ENCODE measurements at regions not wholly inside any gene's neighbourhood (a gene's known extent, or its start where the extent isn't known, plus 50 kb on each side); places are given as distances from the start of the nearest gene placed in this dataset.

DNA sequence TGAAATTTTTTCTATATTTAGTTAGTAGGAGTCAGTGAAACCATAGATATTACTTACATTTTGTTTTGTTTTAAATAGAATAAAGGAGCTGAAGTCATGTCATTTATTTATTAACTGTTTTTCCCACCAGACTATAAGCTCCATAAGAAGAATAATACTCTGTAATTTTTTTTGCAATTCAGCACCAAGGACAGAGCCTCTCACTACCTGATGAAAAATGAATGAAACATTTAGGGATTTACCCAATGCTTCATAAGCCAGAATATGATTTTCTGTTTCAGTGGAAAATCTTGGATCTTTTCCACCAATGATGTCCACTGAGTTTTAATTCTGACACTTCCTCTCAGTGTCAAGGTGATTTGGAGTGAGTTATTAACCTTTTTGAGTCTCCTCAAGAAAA is 624.9 kb upstream of the GRAMD2B start:
- TF ChIP-seq SUZ12 (IDR thresholded peaks at IDR 0.05; ENCODE audit: extremely low read depth, insufficient read depth, insufficient read length) (no peak), ZNF274 (IDR thresholded peaks at IDR 0.05; ENCODE audit: low read depth, low read length) (no peak), YY1 (IDR thresholded peaks at IDR 0.05; ENCODE audit: insufficient read depth, insufficient read length) (no peak)
- Histone ChIP-seq H3K9me3 (ENCODE audit: insufficient read depth, low read length) (no peaks in the 10 kb centered on the region), H3K27me3 (ENCODE audit: insufficient read depth, insufficient read length) (no peaks in the 10 kb centered on the region), H3K4me3 (ENCODE audit: insufficient read length, low read depth) (no peak overlapping the region), H3K9ac (ENCODE audit: insufficient read length, low read depth) (no peak overlapping the region), H3K4me1 (ENCODE audit: insufficient read depth, insufficient read length) (no peaks in the 10 kb centered on the region), H3K36me3 (ENCODE audit: insufficient read depth, insufficient read length, low read length) (no peaks in the 10 kb centered on the region)
- no peak for DNase-seq (ENCODE audit: low read depth, low spot score)

GRCh38 chr5:125812651-125813050 is 610.6 kb upstream of the GRAMD2B start:
- Histone ChIP-seq H3K36me3 (ENCODE audit: insufficient read depth, insufficient read length, low read length) (no peaks in the 10 kb centered on the region), H3K4me3 (ENCODE audit: insufficient read length, low read depth) (no peak overlapping the region), H3K4me1 (ENCODE audit: insufficient read depth, insufficient read length) (no peaks in the 10 kb centered on the region), H3K9ac (ENCODE audit: insufficient read length, low read depth) (no peak overlapping the region), H3K27me3 (ENCODE audit: insufficient read depth, insufficient read length) (no peaks in the 10 kb centered on the region), H3K9me3 (ENCODE audit: insufficient read depth, low read length) (no peaks in the 10 kb centered on the region)
- TF ChIP-seq YY1 (IDR thresholded peaks at IDR 0.05; ENCODE audit: insufficient read depth, insufficient read length) (no peak), ZNF274 (IDR thresholded peaks at IDR 0.05; ENCODE audit: low read depth, low read length) (no peak), SUZ12 (IDR thresholded peaks at IDR 0.05; ENCODE audit: extremely low read depth, insufficient read depth, insufficient read length) (no peak)
- DNase-seq (ENCODE audit: low read depth, low spot score): no peak

- Histone ChIP-seq H3K4me3 (ENCODE audit: insufficient read length, low read depth) (no peak overlapping the region), H3K36me3 (ENCODE audit: insufficient read depth, insufficient read length, low read length) (no peaks in the 10 kb centered on the region), H3K27me3 (ENCODE audit: insufficient read depth, insufficient read length) (no peaks in the 10 kb centered on the region), H3K9ac (ENCODE audit: insufficient read length, low read depth) (no peak overlapping the region), H3K4me1 (ENCODE audit: insufficient read depth, insufficient read length) (no peaks in the 10 kb centered on the region), H3K9me3 (ENCODE audit: insufficient read depth, low read length) (no peaks in the 10 kb centered on the region)
- TF ChIP-seq ZNF274 (IDR thresholded peaks at IDR 0.05; ENCODE audit: low read depth, low read length) (no peak), SUZ12 (IDR thresholded peaks at IDR 0.05; ENCODE audit: extremely low read depth, insufficient read depth, insufficient read length) (no peak), YY1 (IDR thresholded peaks at IDR 0.05; ENCODE audit: insufficient read depth, insufficient read length) (no peak)
- no peak for DNase-seq (ENCODE audit: low read depth, low spot score)
Observed at GRCh38 chr5:125813221-125813974, 609.8 kb upstream of the GRAMD2B start.

DNA sequence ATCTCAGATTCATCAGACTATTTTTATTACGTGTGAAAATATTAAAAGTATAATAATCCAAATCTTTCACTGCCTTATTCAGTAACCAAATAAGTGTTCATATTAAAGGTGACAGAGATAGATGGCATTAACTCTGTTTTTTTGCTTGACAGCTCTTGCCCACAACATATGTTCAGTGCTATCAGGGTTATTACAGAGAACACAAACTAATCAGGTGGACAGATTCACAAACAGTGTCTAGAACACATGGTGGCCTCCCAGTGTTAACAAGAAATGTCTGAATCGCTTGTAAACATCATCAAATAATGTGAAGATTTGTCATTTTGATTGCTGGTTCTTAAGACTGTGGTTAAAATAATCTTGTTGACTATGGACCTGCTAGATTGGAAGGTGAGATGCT is 609.1 kb upstream of the GRAMD2B start:
- Histone ChIP-seq H3K36me3 (ENCODE audit: insufficient read depth, insufficient read length, low read length) (no peaks in the 10 kb centered on the region), H3K9me3 (ENCODE audit: insufficient read depth, low read length) (no peaks in the 10 kb centered on the region), H3K27me3 (ENCODE audit: insufficient read depth, insufficient read length) (no peaks in the 10 kb centered on the region), H3K4me1 (ENCODE audit: insufficient read depth, insufficient read length) (no peaks in the 10 kb centered on the region), H3K4me3 (ENCODE audit: insufficient read length, low read depth) (no peak overlapping the region), H3K9ac (ENCODE audit: insufficient read length, low read depth) (no peak overlapping the region)
- no peak for TF ChIP-seq ZNF274 (IDR thresholded peaks at IDR 0.05; ENCODE audit: low read depth, low read length)
- no peak for DNase-seq (ENCODE audit: low read depth, low spot score)

- H3K4me3 ChIP-seq (ENCODE audit: insufficient read length, low read depth): no peak overlapping the region
- DNase-seq (ENCODE audit: low read depth, low spot score): no peak
Observed at GRCh38 chr5:125823572-125823971, 599.6 kb upstream of the GRAMD2B start.

DNA sequence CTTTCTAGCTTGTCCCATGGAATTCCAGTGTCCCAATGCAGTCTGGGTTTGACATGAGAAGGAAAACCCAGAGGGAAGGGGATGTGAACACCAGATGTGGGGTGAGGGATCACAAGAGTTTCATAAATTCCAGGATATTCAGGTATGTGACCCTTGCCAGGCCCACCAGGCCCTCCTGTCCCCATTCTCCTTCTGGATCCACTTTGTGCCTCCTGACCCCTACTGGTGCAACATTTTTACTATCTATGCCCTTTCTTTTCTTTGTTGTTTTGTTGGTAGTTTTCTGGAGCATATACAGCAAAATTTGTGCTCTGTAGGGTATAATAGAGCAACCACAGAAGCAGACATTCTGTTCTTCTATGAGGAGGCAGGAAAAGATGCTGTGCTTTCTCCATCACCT is 597.0 kb upstream of the GRAMD2B start:
- DNase-seq (ENCODE audit: low read depth, low spot score): no peak
- H3K27me3 ChIP-seq (ENCODE audit: insufficient read depth, insufficient read length): no peaks in the 10 kb centered on the region

More at GRCh38 chr5:125823572-125823971, 599.6 kb upstream of the GRAMD2B start:
- H3K27me3 ChIP-seq (ENCODE audit: insufficient read depth, insufficient read length): no peaks in the 10 kb centered on the region
- H3K36me3 ChIP-seq (ENCODE audit: insufficient read depth, insufficient read length, low read length): no peaks in the 10 kb centered on the region
- no peaks in the 10 kb centered on the region for H3K9me3 ChIP-seq (ENCODE audit: insufficient read depth, low read length)
- no peaks in the 10 kb centered on the region for H3K4me1 ChIP-seq (ENCODE audit: insufficient read depth, insufficient read length)
- TF ChIP-seq SUZ12 (IDR thresholded peaks at IDR 0.05; ENCODE audit: extremely low read depth, insufficient read depth, insufficient read length) (no peak), YY1 (IDR thresholded peaks at IDR 0.05; ENCODE audit: insufficient read depth, insufficient read length) (no peak), ZNF274 (IDR thresholded peaks at IDR 0.05; ENCODE audit: low read depth, low read length) (no peak)
- H3K9ac ChIP-seq (ENCODE audit: insufficient read length, low read depth): no peak overlapping the region

DNA sequence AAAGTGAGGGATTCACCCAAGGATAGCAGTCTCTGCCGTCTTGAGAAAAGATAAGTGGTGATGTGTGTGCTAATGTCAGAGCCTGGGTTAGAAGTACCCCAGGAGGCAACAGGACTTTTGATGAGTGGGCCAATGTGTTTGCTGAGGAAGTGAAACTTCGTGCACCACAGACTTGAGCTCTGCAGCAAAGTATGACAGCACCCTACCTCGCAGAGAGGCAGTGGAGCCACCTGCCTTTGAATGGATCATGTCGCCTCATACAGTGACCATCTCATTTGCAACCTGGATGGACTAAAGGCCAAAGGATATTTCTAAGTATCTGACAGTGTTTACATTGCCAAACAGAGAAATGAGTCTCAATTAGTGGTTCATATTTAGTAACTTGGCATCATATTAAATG is 593.9 kb upstream of the GRAMD2B start:
- TF ChIP-seq ZNF274 (IDR thresholded peaks at IDR 0.05; ENCODE audit: low read depth, low read length): no peak
- TF ChIP-seq SUZ12 (IDR thresholded peaks at IDR 0.05; ENCODE audit: extremely low read depth, insufficient read depth, insufficient read length): no peak
- no peak for TF ChIP-seq YY1 (IDR thresholded peaks at IDR 0.05; ENCODE audit: insufficient read depth, insufficient read length)
- Histone ChIP-seq H3K9me3 (ENCODE audit: insufficient read depth, low read length) (0 out of 2 replicates have a peak, but pooled peaks cover 5% of the 10 kb centered on the region), H3K27me3 (ENCODE audit: insufficient read depth, insufficient read length) (no peaks in the 10 kb centered on the region), H3K4me1 (ENCODE audit: insufficient read depth, insufficient read length) (no peaks in the 10 kb centered on the region), H3K36me3 (ENCODE audit: insufficient read depth, insufficient read length, low read length) (no peaks in the 10 kb centered on the region), H3K4me3 (ENCODE audit: insufficient read length, low read depth) (no peak overlapping the region), H3K9ac (ENCODE audit: insufficient read length, low read depth) (no peak overlapping the region)
- DNase-seq (ENCODE audit: low read depth, low spot score): no peak

More for the DNA sequence above, 597.0 kb upstream of the GRAMD2B start:
- H3K9me3 ChIP-seq (ENCODE audit: insufficient read depth, low read length): 0 out of 2 replicates have a peak, but pooled peaks cover 5% of the 10 kb centered on the region
- TF ChIP-seq ZNF274 (IDR thresholded peaks at IDR 0.05; ENCODE audit: low read depth, low read length) (no peak), YY1 (IDR thresholded peaks at IDR 0.05; ENCODE audit: insufficient read depth, insufficient read length) (no peak), SUZ12 (IDR thresholded peaks at IDR 0.05; ENCODE audit: extremely low read depth, insufficient read depth, insufficient read length) (no peak)
- no peak overlapping the region for H3K4me3 ChIP-seq (ENCODE audit: insufficient read length, low read depth)
- no peaks in the 10 kb centered on the region for H3K4me1 ChIP-seq (ENCODE audit: insufficient read depth, insufficient read length)
- no peaks in the 10 kb centered on the region for H3K36me3 ChIP-seq (ENCODE audit: insufficient read depth, insufficient read length, low read length)
- H3K9ac ChIP-seq (ENCODE audit: insufficient read length, low read depth): no peak overlapping the region
